ENCODE measurements at regions not wholly inside any gene's neighbourhood (a gene's known extent, or its start where the extent isn't known, plus 50 kb on each side); places are given as distances from the start of the nearest gene placed in this dataset.
"Not testable (repeated sequence)": the region's sequence is repeated elsewhere in the genome, so short reads cannot be mapped to it uniquely, and the experiment has no call there.

DNA sequence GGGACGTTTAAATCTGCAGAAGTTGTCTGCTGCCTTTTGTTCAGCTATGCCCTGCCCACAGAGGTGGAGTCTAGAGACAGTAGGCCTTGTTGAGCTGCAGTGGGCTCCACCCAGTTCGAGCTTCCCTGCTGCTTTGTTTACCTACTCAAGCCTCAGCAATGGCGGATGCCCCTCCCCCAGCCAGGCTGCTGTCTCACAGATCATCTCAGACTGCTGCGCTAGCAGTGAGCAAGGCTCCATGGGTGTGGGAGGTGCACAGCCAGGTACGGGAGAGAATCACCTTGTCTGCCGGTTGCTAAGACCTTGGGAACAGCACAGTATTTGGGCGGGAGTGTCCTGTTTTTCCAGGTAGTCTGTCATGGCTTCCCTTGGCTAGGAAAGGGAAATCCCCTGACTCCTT lies 114.3 kb upstream of the PALM2AKAP2 start:
- H3K9ac ChIP-seq (replicated peaks in 1 of 4; ENCODE audit: extremely low read depth in 1 of 4, low read depth in 3 of 4, low read length in 3 of 4); H2BK12ac ChIP-seq (ENCODE audit: low read depth, low read length); H3K27me3 ChIP-seq (replicated peaks in 1 of 4; ENCODE audit: control insufficient read depth in 3 of 4, extremely low read depth in 1 of 4, insufficient read depth in 3 of 4, low read length in 3 of 4); FAIRE-seq; H3K9me3 ChIP-seq (ENCODE audit: insufficient read depth in 2 of 2, low read depth in 1 of 2, low read length in 1 of 2); H3K14ac ChIP-seq (ENCODE audit: insufficient read length); H3K79me2 ChIP-seq (ENCODE audit: control insufficient read depth in 1 of 2, insufficient read depth in 2 of 2, low read length in 2 of 2); H3K18ac ChIP-seq (ENCODE audit: extremely low read depth, low read length); H4K20me1 ChIP-seq (replicated peaks in 1 of 2; ENCODE audit: control insufficient read depth in 1 of 2, insufficient read depth in 2 of 2, low read length in 2 of 2); H3K4me1 ChIP-seq (replicated peaks in 1 of 4; ENCODE audit: control insufficient read depth in 3 of 4, insufficient read depth in 4 of 4, low read length in 3 of 4); H2BK20ac ChIP-seq (ENCODE audit: low read length); H2BK15ac ChIP-seq (ENCODE audit: low read length); H3K79me1 ChIP-seq (ENCODE audit: low read depth, low read length); H2BK120ac ChIP-seq (replicated peaks; ENCODE audit: low read depth, low read length); H4K91ac ChIP-seq (replicated peaks; ENCODE audit: insufficient read length, low read length); H4K5ac ChIP-seq (ENCODE audit: insufficient read length, low read depth, low read length); H3K23me2 ChIP-seq (ENCODE audit: low read depth, low read length); H3K56ac ChIP-seq (replicated peaks; ENCODE audit: insufficient read length, low read depth, low read length); H3K4me3 ChIP-seq (ENCODE audit: extremely low read depth in 1 of 4, insufficient read depth in 2 of 4, low read depth in 3 of 4, low read length in 4 of 4); H3K27ac ChIP-seq (ENCODE audit: low read depth, low read length); H3K23ac ChIP-seq (ENCODE audit: insufficient read length); H3K36me3 ChIP-seq (ENCODE audit: control insufficient read depth in 2 of 4, insufficient read depth in 4 of 4, low read length in 3 of 4); H3K4ac ChIP-seq (replicated peaks; ENCODE audit: insufficient read length, low read depth, low read length); H2AK5ac ChIP-seq (ENCODE audit: low read depth, low read length): not testable (repeated sequence)
- peak overlapping the region in 1 of 2 experiments; percentile 49; a peak in 1 of 4 replicates for H3K4me2 ChIP-seq (ENCODE audit: insufficient read depth in 1 of 2, low read depth in 2 of 2, low read length in 2 of 2)
- peak overlapping the region; percentile 93; the same call in 1 of the 2 replicates for H4K8ac ChIP-seq (ENCODE audit: extremely low read depth, insufficient read depth, low read length)
- H2BK5ac ChIP-seq (ENCODE audit: low read depth, low read length) = 0 out of 2 replicates have a peak overlapping the region, but pooled peaks have one; percentile 66
- 74% methylated on average over 7 of the region's 7 CpGs; no CpG with 5 or more reads in 1 of the 2 experiments for WGBS, 2 experiments (ENCODE audit: extremely low coverage in 1 of 2, insufficient coverage in 1 of 2, insufficient read length in 1 of 2, insufficient replicate concordance in 2 of 2, low coverage in 1 of 2, low lambda C conversion rate in 2 of 2, missing lambda C conversion rate in 1 of 2)
- CTCF ChIA-PET (ENCODE audit: partially characterized antibody) = interaction anchor here (0.9 to 4.6 kb wide), 3 partner anchors 12 to 213 kb away, joined by 3 to 18 read pairs (median 7); no protein-coding TSS in a partner anchor
- POLR2A ChIA-PET (ENCODE audit: partially characterized antibody) = interaction anchor here (1.1 to 1.3 kb wide), 3 partner anchors 10 to 25 kb away, joined by 3 to 5 read pairs (median 4); no protein-coding TSS in a partner anchor
- TF ChIP-seq ASH2L (IDR thresholded peaks at IDR 0.05; ENCODE audit: low read length) (peak; percentile 61), TAF1 (IDR thresholded peaks at IDR 0.05; ENCODE audit: low read depth, low read length) (0 out of 2 replicates have a peak, but pooled peaks have one; percentile 38)
- peak in 1 of 2 experiments; percentile 70 for DNase-seq (ENCODE audit: low read depth in 1 of 2, low spot score in 2 of 2)
- H2AFZ ChIP-seq (ENCODE audit: low read length) = peak overlapping the region; percentile 99
